H1 (cell line): ENCODE measurements at regions not wholly inside any gene's neighbourhood (a gene's known extent, or its start where the extent isn't known, plus 50 kb on each side); places are given as distances from the start of the nearest gene placed in this dataset.

Experiments
- ATF2 ChIP-seq: IDR thresholded peaks from 2 replicates; pipeline ENCODE4 v1.6.1; 2012; ENCODE audit warnings: low read length, inconsistent platforms
- CBX8 ChIP-seq: fragments of 300-800, 300-1000 bp; sonication (generic); IDR thresholded peaks from 2 replicates; pipeline ENCODE4 v1.7.1; 2016; ENCODE audit warnings: low read depth, low read length, borderline replicate concordance
- CREB1 ChIP-seq: IDR thresholded peaks from 2 replicates; pipeline ENCODE4 v1.6.1; 2012; ENCODE audit warnings: inconsistent platforms
- CTCF ChIP-seq, 3 experiments: IDR thresholded peaks; 1 replicate in 2 of 3; 2 replicates in 1 of 3; pipeline versions ENCODE4 v1.5.1 to v1.6.1; 2011; ENCODE audit warnings: low read length in 3 of 3, mild to moderate bottlenecking in 3 of 3, inconsistent platforms in 2 of 3, low read depth in 1 of 3, moderate library complexity in 1 of 3; ENCODE audit not compliant: insufficient read depth in 1 of 3; ENCODE audit errors: control extremely low read depth in 1 of 3
- FOSL1 ChIP-seq: IDR thresholded peaks from 2 replicates; pipeline ENCODE4 v1.6.1; 2011; ENCODE audit warnings: mild to moderate bottlenecking, low read depth, low read length, moderate library complexity; ENCODE audit not compliant: insufficient read depth
- HDAC2 ChIP-seq, 2 experiments: fragments of 300-600 bp in 1 of 2; sonication (generic) in 1 of 2; IDR thresholded peaks; 2 replicates each; pipeline ENCODE4 v1.6.1; 2011 to 2012; ENCODE audit warnings: low read depth in 2 of 2, low read length in 2 of 2, mild to moderate bottlenecking in 2 of 2, moderate library complexity in 2 of 2, borderline replicate concordance in 1 of 2, inconsistent platforms in 1 of 2
- JUND ChIP-seq: IDR thresholded peaks from 2 replicates; pipeline ENCODE4 v1.6.1; 2011; ENCODE audit warnings: mild to moderate bottlenecking, improper control_type of control experiment, low read length
- MAX ChIP-seq: IDR thresholded peaks from 2 replicates; pipeline ENCODE4 v1.6.1; 2012; ENCODE audit warnings: inconsistent platforms
- NANOG ChIP-seq: IDR thresholded peaks from 2 replicates; pipeline ENCODE4 v1.6.1; 2011; ENCODE audit warnings: low read length, low read depth, mild to moderate bottlenecking, inconsistent platforms; ENCODE audit not compliant: insufficient read depth, poor library complexity, severe bottlenecking
- SP1 ChIP-seq: IDR thresholded peaks from 2 replicates; pipeline ENCODE4 v1.6.1; 2011; ENCODE audit warnings: low read depth, low read length
- SRF ChIP-seq: IDR thresholded peaks from 2 replicates; pipeline ENCODE4 v1.6.1; 2011; ENCODE audit warnings: mild to moderate bottlenecking, low read depth, low read length, moderate library complexity

GRCh38 chr2:184072470-184072869 lies 525.9 kb upstream of the ZNF804A start:
- TF ChIP-seq CTCF (IDR thresholded peaks at IDR 0.05; ENCODE audit: control extremely low read depth in 1 of 3, insufficient read depth in 1 of 3, low read depth in 1 of 3, low read length in 3 of 3), result no peak
- no peak for TF ChIP-seq HDAC2 (IDR thresholded peaks at IDR 0.05; ENCODE audit: borderline replicate concordance in 1 of 2, low read depth in 2 of 2, low read length in 2 of 2)
- no peak for TF ChIP-seq MAX
- TF ChIP-seq FOSL1, result no peak
- no peak for TF ChIP-seq ATF2
- no peak for TF ChIP-seq JUND
- no peak for TF ChIP-seq SP1
- TF ChIP-seq SRF, result no peak
- no peak for TF ChIP-seq CREB1
- TF ChIP-seq NANOG, result no peak
- no peak for TF ChIP-seq CBX8
